Loucy (cell line): ENCODE measurements at regions not wholly inside any gene's neighbourhood (a gene's known extent, or its start where the extent isn't known, plus 50 kb on each side); places are given as distances from the start of the nearest gene placed in this dataset.

Source experiments
- H2AFZ ChIP-seq: fragments of 200-600 bp; sonication (generic); 2 replicates; pipeline ENCODE4 v1.6.0; 2016; ENCODE audit warnings: antibody characterized with exemption, mild to moderate bottlenecking, low read length, moderate library complexity
- H3F3A ChIP-seq: fragments of 200-600 bp; 2 replicates; pipeline ENCODE4 v1.6.0; 2016; ENCODE audit warnings: antibody characterized with exemption, low read depth, mild to moderate bottlenecking
- H3K27me3 ChIP-seq: fragments of 200-600 bp; sonication (generic); 2 replicates; pipeline ENCODE4 v1.6.1; 2014; ENCODE audit warnings: low read length, mild to moderate bottlenecking; ENCODE audit not compliant: insufficient read depth, poor library complexity, severe bottlenecking
- H3K36me3 ChIP-seq: fragments of 200-600 bp; sonication (generic); 2 replicates; pipeline ENCODE4 v1.6.1; 2016; ENCODE audit warnings: low read length; ENCODE audit not compliant: insufficient read depth
- H3K4me1 ChIP-seq: fragments of 200-600 bp; sonication (generic); 2 replicates; pipeline ENCODE4 v1.5.1; 2014; ENCODE audit warnings: low read length, mild to moderate bottlenecking; ENCODE audit not compliant: insufficient read depth, poor library complexity, severe bottlenecking
- H3K4me2 ChIP-seq: fragments of 200-600 bp; sonication (generic); 2 replicates; pipeline ENCODE4 v1.6.0; 2014; ENCODE audit warnings: antibody characterized with exemption, low read length, low read depth, mild to moderate bottlenecking; ENCODE audit not compliant: poor library complexity, severe bottlenecking
- H3K4me3 ChIP-seq: fragments of 200-600 bp; sonication (generic); 2 replicates; pipeline ENCODE4 v1.5.1; 2014; ENCODE audit warnings: low read length, mild to moderate bottlenecking, mixed read lengths; ENCODE audit not compliant: poor library complexity, severe bottlenecking
- H3K79me2 ChIP-seq: fragments of 200-600 bp; sonication (generic); 2 replicates; pipeline ENCODE4 v1.6.1; 2014; ENCODE audit warnings: low read length; ENCODE audit not compliant: insufficient read depth
- H3K9ac ChIP-seq: fragments of 200-600 bp; sonication (generic); 2 replicates; pipeline ENCODE4 v1.6.0; 2014; ENCODE audit warnings: mild to moderate bottlenecking, low read depth, low read length, moderate library complexity; ENCODE audit not compliant: poor library complexity, severe bottlenecking
- H3K9me2 ChIP-seq: fragments of 200-600 bp; sonication (generic); replicated peaks from 2 replicates; pipeline ENCODE4 v1.6.1; 2016; ENCODE audit warnings: low read depth, low read length, mixed read lengths
- H3K9me3 ChIP-seq: fragments of 200-600 bp; sonication (generic); 2 replicates; pipeline ENCODE4 v1.6.1; 2014; ENCODE audit warnings: mild to moderate bottlenecking, antibody characterized with exemption, low read length, low read depth; ENCODE audit not compliant: insufficient read depth
- H4K20me1 ChIP-seq: fragments of 200-600 bp; sonication (generic); 2 replicates; pipeline ENCODE4 v1.6.0; 2014; ENCODE audit warnings: antibody characterized with exemption, low read length, mild to moderate bottlenecking; ENCODE audit not compliant: insufficient read depth, poor library complexity, severe bottlenecking
- EZH2phosphoT487 ChIP-seq: fragments of 200-600 bp; IDR thresholded peaks from 2 replicates; pipeline ENCODE4 v1.6.1; 2018; ENCODE audit warnings: antibody characterized with exemption, mild to moderate bottlenecking, moderate library complexity, borderline replicate concordance
- TF ChIP-seq, protein P1 (sequence below): fragments of 200-600 bp; sonication (generic); conservative IDR thresholded peaks from 2 replicates; pipeline ENCODE4 v1.5.1; 2014; ENCODE audit warnings: mild to moderate bottlenecking, antibody characterized with exemption, low read length

DNA sequence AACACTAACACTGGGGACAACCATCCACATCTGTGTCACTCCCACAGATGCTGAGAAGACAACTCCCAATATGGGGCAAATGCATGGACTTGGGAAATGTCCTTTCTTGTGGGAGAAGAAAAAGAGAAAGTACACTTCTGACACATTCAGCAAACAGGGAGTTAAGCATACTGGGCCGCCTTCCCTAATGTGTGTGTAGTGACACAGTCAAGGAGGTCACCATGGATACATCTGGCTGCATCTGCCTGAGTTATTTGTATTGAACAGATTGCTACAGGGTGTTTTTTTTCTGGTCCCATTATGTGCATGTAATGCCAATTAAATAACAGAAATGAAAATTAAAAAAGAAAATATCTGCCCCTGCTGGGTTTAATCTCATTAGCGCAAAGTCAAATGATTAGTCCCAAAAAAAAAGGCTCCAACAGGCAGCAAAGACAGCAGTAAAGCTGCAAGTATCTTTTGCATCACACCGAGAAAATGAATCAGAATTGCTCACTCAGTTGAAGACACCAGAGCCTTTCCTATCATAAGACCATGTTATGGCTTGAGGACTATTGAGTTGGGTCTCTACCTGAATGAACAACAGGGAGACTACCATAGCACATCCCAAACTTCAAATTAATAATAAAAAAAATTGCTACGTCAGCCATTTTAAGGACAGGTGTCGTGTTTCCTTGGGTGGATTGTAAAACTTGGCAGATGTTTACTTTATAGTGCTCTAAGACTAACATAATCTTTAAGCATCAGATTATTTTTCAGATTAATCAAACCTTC lies 395.9 kb downstream of the DTWD2 start:
- Histone ChIP-seq H4K20me1 (no peaks in the 10 kb centered on the region), H3K27me3 (no peaks in the 10 kb centered on the region), H3K4me3 (no peak overlapping the region), H3K79me2 (no peaks in the 10 kb centered on the region), H3K9me3 (no peaks in the 10 kb centered on the region), H3K9me2 (no peaks in the 10 kb centered on the region), H2AFZ (no peak overlapping the region), H3K36me3 (no peaks in the 10 kb centered on the region), H3K4me2 (no peak overlapping the region), H3F3A (no peaks in the 10 kb centered on the region), H3K9ac (no peak overlapping the region), H3K4me1 (no peaks in the 10 kb centered on the region)
- no peak for TF ChIP-seq EZH2phosphoT487
- TF ChIP-seq, protein P1, sequence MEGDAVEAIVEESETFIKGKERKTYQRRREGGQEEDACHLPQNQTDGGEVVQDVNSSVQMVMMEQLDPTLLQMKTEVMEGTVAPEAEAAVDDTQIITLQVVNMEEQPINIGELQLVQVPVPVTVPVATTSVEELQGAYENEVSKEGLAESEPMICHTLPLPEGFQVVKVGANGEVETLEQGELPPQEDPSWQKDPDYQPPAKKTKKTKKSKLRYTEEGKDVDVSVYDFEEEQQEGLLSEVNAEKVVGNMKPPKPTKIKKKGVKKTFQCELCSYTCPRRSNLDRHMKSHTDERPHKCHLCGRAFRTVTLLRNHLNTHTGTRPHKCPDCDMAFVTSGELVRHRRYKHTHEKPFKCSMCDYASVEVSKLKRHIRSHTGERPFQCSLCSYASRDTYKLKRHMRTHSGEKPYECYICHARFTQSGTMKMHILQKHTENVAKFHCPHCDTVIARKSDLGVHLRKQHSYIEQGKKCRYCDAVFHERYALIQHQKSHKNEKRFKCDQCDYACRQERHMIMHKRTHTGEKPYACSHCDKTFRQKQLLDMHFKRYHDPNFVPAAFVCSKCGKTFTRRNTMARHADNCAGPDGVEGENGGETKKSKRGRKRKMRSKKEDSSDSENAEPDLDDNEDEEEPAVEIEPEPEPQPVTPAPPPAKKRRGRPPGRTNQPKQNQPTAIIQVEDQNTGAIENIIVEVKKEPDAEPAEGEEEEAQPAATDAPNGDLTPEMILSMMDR = no peak

- Histone ChIP-seq H3K4me2 (no peak overlapping the region), H3K4me3 (no peak overlapping the region), H3F3A (no peaks in the 10 kb centered on the region), H3K9me2 (no peaks in the 10 kb centered on the region), H4K20me1 (no peaks in the 10 kb centered on the region), H2AFZ (no peak overlapping the region), H3K79me2 (no peaks in the 10 kb centered on the region), H3K4me1 (no peaks in the 10 kb centered on the region), H3K9ac (no peak overlapping the region), H3K9me3 (no peaks in the 10 kb centered on the region), H3K27me3 (no peaks in the 10 kb centered on the region), H3K36me3 (no peaks in the 10 kb centered on the region)
- TF ChIP-seq EZH2phosphoT487 = no peak
- TF ChIP-seq, protein P1 = no peak
Observed at GRCh38 chr5:118590806-118591205, 397.5 kb downstream of the DTWD2 start.

DNA sequence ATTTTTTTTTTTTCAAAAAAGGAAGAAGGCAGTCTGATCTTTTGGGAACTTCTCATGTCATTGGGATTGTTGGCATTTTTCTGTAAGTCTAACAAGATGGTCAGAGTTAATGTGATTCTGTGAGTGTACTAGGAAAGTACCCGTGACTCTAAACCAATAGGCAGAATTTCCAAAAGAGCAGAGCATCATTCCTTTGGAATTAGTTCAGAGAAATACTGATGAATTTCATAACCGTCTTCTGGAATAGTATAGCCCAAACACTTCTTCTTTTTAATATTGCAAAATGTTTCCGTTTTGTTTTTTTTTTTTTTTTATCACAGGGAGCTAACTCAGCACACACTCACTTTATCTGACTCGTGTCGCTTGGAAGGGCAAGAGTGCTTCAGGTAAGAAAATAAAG lies 407.4 kb downstream of the DTWD2 start:
- H4K20me1 ChIP-seq = no peaks in the 10 kb centered on the region

More for the DNA sequence above, 407.4 kb downstream of the DTWD2 start:
- H3K9me2 ChIP-seq = no peaks in the 10 kb centered on the region
- H3K9ac ChIP-seq = no peak overlapping the region
- no peaks in the 10 kb centered on the region for H3K36me3 ChIP-seq
- no peaks in the 10 kb centered on the region for H3K27me3 ChIP-seq
- TF ChIP-seq, protein P1 = no peak
- no peak for TF ChIP-seq EZH2phosphoT487
- no peaks in the 10 kb centered on the region for H3K4me1 ChIP-seq
- H3K79me2 ChIP-seq = no peaks in the 10 kb centered on the region
- H3K4me2 ChIP-seq = no peak overlapping the region
- H2AFZ ChIP-seq = no peak overlapping the region
- H3F3A ChIP-seq = no peaks in the 10 kb centered on the region
- H3K4me3 ChIP-seq = no peak overlapping the region
- H3K9me3 ChIP-seq = no peaks in the 10 kb centered on the region
